SK-N-SH treated with all-trans-retinoic acid at 6 μM for 48 hours (cell line): ENCODE measurements at regions not wholly inside any gene's neighbourhood (a gene's known extent, or its start where the extent isn't known, plus 50 kb on each side); places are given as distances from the start of the nearest gene placed in this dataset.

ENCODE experiments used
- ARNTL ChIP-seq: fragments of 450-650 bp; formaldehyde crosslinking; IDR thresholded peaks from 2 replicates; pipeline ENCODE4 v1.5.0; 2020; ENCODE audit warnings: low read depth, mild to moderate bottlenecking, moderate library complexity, borderline replicate concordance
- BACH2 ChIP-seq: fragments of 250-450 bp; sonication (Bioruptor Pico); IDR thresholded peaks from 2 replicates; pipeline ENCODE4 v1.9.0; 2021; ENCODE audit warnings: mild to moderate bottlenecking, borderline replicate concordance
- CSDC2 ChIP-seq: fragments of 250-450 bp; sonication (Bioruptor Pico); IDR thresholded peaks from 2 replicates; pipeline ENCODE4 v1.5.0; 2020; ENCODE audit warnings: mild to moderate bottlenecking, moderate library complexity
- ISL1 ChIP-seq: fragments of 250-450 bp; sonication (Bioruptor Pico); IDR thresholded peaks from 2 replicates; pipeline ENCODE4 v2.1.2; 2022; ENCODE audit warnings: mild to moderate bottlenecking, moderate library complexity
- RARB ChIP-seq: fragments of 250-450 bp; sonication (Bioruptor Pico); IDR thresholded peaks from 2 replicates; pipeline ENCODE4 v1.8.0; 2021; ENCODE audit warnings: mild to moderate bottlenecking, moderate library complexity
- TSHZ2 ChIP-seq: fragments of 250-450 bp; sonication (Bioruptor Pico); IDR thresholded peaks from 2 replicates; pipeline ENCODE4 v1.5.0; 2020; ENCODE audit warnings: mild to moderate bottlenecking, moderate library complexity
- ZFP30 ChIP-seq: fragments of 450-650 bp; formaldehyde crosslinking; IDR thresholded peaks from 2 replicates; pipeline ENCODE4 v1.5.0; 2022; ENCODE audit warnings: mild to moderate bottlenecking, moderate library complexity
- ZNF8 ChIP-seq: fragments of 450-650 bp; formaldehyde crosslinking; IDR thresholded peaks from 2 replicates; pipeline ENCODE4 v1.5.0; 2020; ENCODE audit warnings: mild to moderate bottlenecking, moderate library complexity
- TF ChIP-seq, protein P1 (sequence below): fragments of 250-450 bp; sonication (Bioruptor Pico); IDR thresholded peaks from 2 replicates; pipeline ENCODE4 v1.8.0; 2020; ENCODE audit warnings: mild to moderate bottlenecking, moderate library complexity, borderline replicate concordance
- TF ChIP-seq, protein P2 (sequence below): fragments of 250-450 bp; sonication (Bioruptor Pico); IDR thresholded peaks from 2 replicates; pipeline ENCODE4 v1.5.1; 2020; ENCODE audit warnings: low read depth, mild to moderate bottlenecking, moderate library complexity

GRCh38 chr2:226536410-226536809 lies 263.2 kb downstream of the IRS1 start:
- TF ChIP-seq ZNF8 (CRISPR knock-in tag) (no peak), RARB (CRISPR knock-in tag) (no peak), ZFP30 (CRISPR knock-in tag) (no peak), BACH2 (CRISPR knock-in tag) (no peak), TSHZ2 (CRISPR knock-in tag) (no peak), ISL1 (CRISPR knock-in tag) (no peak), ARNTL (CRISPR knock-in tag) (no peak), CSDC2 (CRISPR knock-in tag) (no peak)
- TF ChIP-seq, protein P1, sequence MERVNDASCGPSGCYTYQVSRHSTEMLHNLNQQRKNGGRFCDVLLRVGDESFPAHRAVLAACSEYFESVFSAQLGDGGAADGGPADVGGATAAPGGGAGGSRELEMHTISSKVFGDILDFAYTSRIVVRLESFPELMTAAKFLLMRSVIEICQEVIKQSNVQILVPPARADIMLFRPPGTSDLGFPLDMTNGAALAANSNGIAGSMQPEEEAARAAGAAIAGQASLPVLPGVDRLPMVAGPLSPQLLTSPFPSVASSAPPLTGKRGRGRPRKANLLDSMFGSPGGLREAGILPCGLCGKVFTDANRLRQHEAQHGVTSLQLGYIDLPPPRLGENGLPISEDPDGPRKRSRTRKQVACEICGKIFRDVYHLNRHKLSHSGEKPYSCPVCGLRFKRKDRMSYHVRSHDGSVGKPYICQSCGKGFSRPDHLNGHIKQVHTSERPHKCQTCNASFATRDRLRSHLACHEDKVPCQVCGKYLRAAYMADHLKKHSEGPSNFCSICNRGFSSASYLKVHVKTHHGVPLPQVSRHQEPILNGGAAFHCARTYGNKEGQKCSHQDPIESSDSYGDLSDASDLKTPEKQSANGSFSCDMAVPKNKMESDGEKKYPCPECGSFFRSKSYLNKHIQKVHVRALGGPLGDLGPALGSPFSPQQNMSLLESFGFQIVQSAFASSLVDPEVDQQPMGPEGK (CRISPR knock-in tag), result no peak
- TF ChIP-seq, protein P2, sequence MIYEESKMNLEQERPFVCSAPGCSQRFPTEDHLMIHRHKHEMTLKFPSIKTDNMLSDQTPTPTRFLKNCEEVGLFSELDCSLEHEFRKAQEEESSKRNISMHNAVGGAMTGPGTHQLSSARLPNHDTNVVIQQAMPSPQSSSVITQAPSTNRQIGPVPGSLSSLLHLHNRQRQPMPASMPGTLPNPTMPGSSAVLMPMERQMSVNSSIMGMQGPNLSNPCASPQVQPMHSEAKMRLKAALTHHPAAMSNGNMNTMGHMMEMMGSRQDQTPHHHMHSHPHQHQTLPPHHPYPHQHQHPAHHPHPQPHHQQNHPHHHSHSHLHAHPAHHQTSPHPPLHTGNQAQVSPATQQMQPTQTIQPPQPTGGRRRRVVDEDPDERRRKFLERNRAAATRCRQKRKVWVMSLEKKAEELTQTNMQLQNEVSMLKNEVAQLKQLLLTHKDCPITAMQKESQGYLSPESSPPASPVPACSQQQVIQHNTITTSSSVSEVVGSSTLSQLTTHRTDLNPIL (CRISPR knock-in tag), result no peak
